ENCODE measurements at regions not wholly inside any gene's neighbourhood (a gene's known extent, or its start where the extent isn't known, plus 50 kb on each side); places are given as distances from the start of the nearest gene placed in this dataset.

GRCh38 chr2:189374481-189374880, 66.8 kb upstream of the WDR75 start:
- no peak for DNase-seq

GRCh38 chr2:189375842-189376241, 65.4 kb upstream of the WDR75 start:
- DNase-seq: no peak

- no peak for DNase-seq
These were observed 62.0 kb upstream of the WDR75 start for GRCh38 chr2:189379287-189379630.

GRCh38 chr2:189379731-189380261, 61.5 kb upstream of the WDR75 start:
- DNase-seq: no peak

- no peak for DNase-seq
These were observed 58.6 kb upstream of the WDR75 start for GRCh38 chr2:189382668-189383067.

GRCh38 chr2:189386741-189387140, 54.5 kb upstream of the WDR75 start:
- no peak for DNase-seq

GRCh38 chr2:189391201-189391600, 50.1 kb upstream of the WDR75 start:
- no peak for DNase-seq
